H9 (cell line): ENCODE measurements at regions not wholly inside any gene's neighbourhood (a gene's known extent, or its start where the extent isn't known, plus 50 kb on each side); places are given as distances from the start of the nearest gene placed in this dataset.

Experiments
- DNase-seq: peaks from one replicate; pipeline ENCODE4 v3.0.0-alpha.2; 2017
- H2AFZ ChIP-seq: one replicate; pipeline ENCODE4 v1.6.1; 2013; ENCODE audit warnings: mild to moderate bottlenecking, low read length, control low read depth, moderate library complexity
- H2AK5ac ChIP-seq: 2 replicates; pipeline ENCODE4 v1.6.1; 2013; ENCODE audit warnings: low read length, control low read depth, mixed read lengths; ENCODE audit not compliant: insufficient read length
- H2BK120ac ChIP-seq: one replicate; pipeline ENCODE4 v1.6.1; 2013; ENCODE audit warnings: low read depth, mild to moderate bottlenecking, low read length, control low read depth, inconsistent platforms; ENCODE audit not compliant: poor library complexity, severe bottlenecking
- H2BK12ac ChIP-seq: 2 replicates; pipeline ENCODE4 v1.6.1; 2013; ENCODE audit warnings: low read length, control low read depth, mixed read lengths, low read depth; ENCODE audit not compliant: insufficient read length
- H2BK15ac ChIP-seq: 2 replicates; pipeline ENCODE4 v1.6.1; 2013; ENCODE audit warnings: low read depth, low read length, control low read depth
- H2BK20ac ChIP-seq: one replicate; pipeline ENCODE4 v1.6.1; 2013; ENCODE audit warnings: low read depth, mild to moderate bottlenecking, low read length, control low read depth, inconsistent platforms; ENCODE audit not compliant: poor library complexity, severe bottlenecking
- H2BK5ac ChIP-seq: 2 replicates; pipeline ENCODE4 v1.6.1; 2013; ENCODE audit warnings: low read length, control low read depth, mixed read lengths; ENCODE audit not compliant: insufficient read length
- H3K14ac ChIP-seq: 2 replicates; pipeline ENCODE4 v1.6.1; 2013; ENCODE audit warnings: low read length, control low read depth; ENCODE audit not compliant: insufficient read depth
- H3K18ac ChIP-seq: 2 replicates; pipeline ENCODE4 v1.6.1; 2013; ENCODE audit warnings: low read depth, mild to moderate bottlenecking, mixed read lengths, low read length, control low read depth; ENCODE audit not compliant: insufficient read length
- H3K23ac ChIP-seq: 2 replicates; pipeline ENCODE4 v1.6.1; 2013; ENCODE audit warnings: low read length, control low read depth, mixed read lengths, low read depth; ENCODE audit not compliant: insufficient read length
- H3K23me2 ChIP-seq: 2 replicates; pipeline ENCODE4 v1.6.1; 2013; ENCODE audit warnings: low read depth, mild to moderate bottlenecking, mixed read lengths, low read length, control low read depth; ENCODE audit not compliant: insufficient read length, poor library complexity, severe bottlenecking
- H3K27ac ChIP-seq: 2 replicates; pipeline ENCODE4 v1.5.1; 2013; ENCODE audit warnings: low read length, control low read depth, mixed read lengths, low read depth; ENCODE audit not compliant: insufficient read length
- H3K27me3 ChIP-seq: 2 replicates; pipeline ENCODE4 v1.6.1; 2013; ENCODE audit warnings: low read length, control low read depth, inconsistent platforms; ENCODE audit not compliant: insufficient read depth
- H3K4ac ChIP-seq: 2 replicates; pipeline ENCODE4 v1.6.1; 2013; ENCODE audit warnings: low read depth, mild to moderate bottlenecking, control low read depth, inconsistent platforms, low read length, moderate library complexity
- H3K4me1 ChIP-seq: 2 replicates; pipeline ENCODE4 v1.6.1; 2013; ENCODE audit warnings: low read length, control low read depth, inconsistent platforms; ENCODE audit not compliant: insufficient read depth
- H3K4me2 ChIP-seq: 2 replicates; pipeline ENCODE4 v1.6.1; 2013; ENCODE audit warnings: low read length, control low read depth, mixed read lengths; ENCODE audit not compliant: insufficient read length, insufficient read depth
- H3K56ac ChIP-seq: 2 replicates; pipeline ENCODE4 v1.6.1; 2013; ENCODE audit warnings: low read depth, mild to moderate bottlenecking, mixed read lengths, low read length, control low read depth; ENCODE audit not compliant: insufficient read length
- H3K79me1 ChIP-seq: 2 replicates; pipeline ENCODE4 v1.6.1; 2013; ENCODE audit warnings: low read depth, mild to moderate bottlenecking, moderate library complexity, low read length, control low read depth, inconsistent platforms; ENCODE audit not compliant: insufficient read depth, poor library complexity, severe bottlenecking
- H3K79me2 ChIP-seq: 2 replicates; pipeline ENCODE4 v1.6.1; 2013; ENCODE audit warnings: low read length, control low read depth, inconsistent platforms; ENCODE audit not compliant: insufficient read depth
- H3K9ac ChIP-seq: 2 replicates; pipeline ENCODE4 v1.6.1; 2013; ENCODE audit warnings: low read length, control low read depth, mixed read lengths; ENCODE audit not compliant: insufficient read length; ENCODE audit errors: extremely low read depth
- H3K9me3 ChIP-seq: one replicate; pipeline ENCODE4 v1.6.1; 2013; ENCODE audit warnings: low read depth, low read length, inconsistent platforms; ENCODE audit not compliant: control insufficient read depth
- H3T11ph ChIP-seq: one replicate; pipeline ENCODE4 v1.6.1; 2013; ENCODE audit warnings: mild to moderate bottlenecking, low read length, control low read depth, inconsistent platforms
- H4K20me1 ChIP-seq: one replicate; pipeline ENCODE4 v1.6.1; 2013; ENCODE audit not compliant: control insufficient read depth, insufficient read length, insufficient read depth
- H4K5ac ChIP-seq: 2 replicates; pipeline ENCODE4 v1.6.1; 2013; ENCODE audit warnings: low read depth, mild to moderate bottlenecking, mixed read lengths, low read length, control low read depth; ENCODE audit not compliant: insufficient read length
- H4K8ac ChIP-seq: replicated peaks from 2 replicates; pipeline ENCODE4 v1.6.1; 2013; ENCODE audit warnings: low read length, control low read depth, mixed read lengths, low read depth; ENCODE audit not compliant: insufficient read length
- H4K91ac ChIP-seq: 2 replicates; pipeline ENCODE4 v1.6.1; 2013; ENCODE audit warnings: low read depth, mild to moderate bottlenecking, moderate library complexity, mixed read lengths, low read length, control low read depth; ENCODE audit not compliant: insufficient read length
- H3K27ac Mint-ChIP-seq, 3 experiments: 2 replicates in 2 of 3; 3 replicates in 1 of 3; pipeline ENCODE4 v1.8.0; 2020 to 2021; ENCODE audit warnings: mixed read lengths in 3 of 3, mild to moderate bottlenecking in 1 of 3, moderate library complexity in 1 of 3
- H3K27me3 Mint-ChIP-seq: 2 replicates; pipeline ENCODE4 v1.8.0; 2021; ENCODE audit warnings: low read depth, mild to moderate bottlenecking, moderate library complexity, mixed read lengths
- H3K36me3 Mint-ChIP-seq, 3 experiments: 2 replicates in 2 of 3; 3 replicates in 1 of 3; pipeline ENCODE4 v1.8.0; 2020 to 2021; ENCODE audit warnings: low read depth in 3 of 3, mixed read lengths in 3 of 3; ENCODE audit not compliant: insufficient read depth in 1 of 3
- H3K4me1 Mint-ChIP-seq, 2 experiments: 2 replicates each; pipeline ENCODE4 v1.8.0; 2020; ENCODE audit warnings: mixed read lengths in 2 of 2
- H3K4me3 Mint-ChIP-seq, 2 experiments: 2 replicates in 1 of 2; 3 replicates in 1 of 2; pipeline ENCODE4 v1.8.0; 2020 to 2021; ENCODE audit warnings: mild to moderate bottlenecking in 2 of 2, mixed read lengths in 2 of 2, moderate library complexity in 1 of 2
- H3K9me3 Mint-ChIP-seq, 2 experiments: 2 replicates in 1 of 2; 3 replicates in 1 of 2; pipeline ENCODE4 v1.8.0; 2020; ENCODE audit warnings: mild to moderate bottlenecking in 2 of 2, mixed read lengths in 2 of 2, moderate library complexity in 1 of 2
- CTCF ChIP-seq: fragments of 200-600 bp; sonication (generic); conservative IDR thresholded peaks from 3 replicates; pipeline ENCODE4 v1.8.0; 2021; ENCODE audit warnings: antibody characterized with exemption, mild to moderate bottlenecking
- WGBS: extraction: QIAGEN DNeasy Blood & Tissue Kit; methylation state at CpG from one replicate; pipeline ENCODE4 v1.1.7; 2013; ENCODE audit warnings: missing lambda C conversion rate, low lambda C conversion rate, mixed read lengths; ENCODE audit not compliant: insufficient read length; ENCODE audit errors: extremely low coverage; 5-methylcytosine and 5-hydroxymethylcytosine counted together

DNA sequence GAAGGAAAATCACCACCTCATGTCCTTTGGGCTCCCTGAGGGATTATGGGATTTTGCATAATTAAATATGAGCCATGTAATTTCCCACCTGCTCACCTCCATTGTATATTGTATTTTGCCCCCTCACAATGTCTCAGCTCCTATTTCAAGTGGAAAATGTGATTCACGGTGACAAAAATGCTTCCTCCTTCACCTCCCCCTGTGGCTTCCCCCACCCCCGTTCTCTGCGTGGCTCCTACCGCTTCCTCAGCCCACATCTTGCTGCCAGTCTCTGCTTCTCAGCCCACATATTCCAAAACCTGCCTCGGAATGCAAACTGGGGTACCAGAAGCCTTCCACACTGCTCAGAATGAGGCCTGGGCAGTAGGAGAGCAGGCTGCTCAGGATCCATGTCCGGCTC is 394.5 kb upstream of the C16orf82 start:
- no peak overlapping the region for H4K8ac ChIP-seq
- no peaks in the 10 kb centered on the region for H4K20me1 ChIP-seq
- H3K27ac ChIP-seq: no peak overlapping the region
- no peak overlapping the region for H2BK120ac ChIP-seq
- H3K23me2 ChIP-seq: no peaks in the 10 kb centered on the region
- no peak overlapping the region for H3T11ph ChIP-seq
- no peak overlapping the region for H2BK5ac ChIP-seq
- no peak overlapping the region for H3K4me2 ChIP-seq
- H3K56ac ChIP-seq: no peak overlapping the region
- H3K27me3 ChIP-seq: no peaks in the 10 kb centered on the region
- no peaks in the 10 kb centered on the region; the same call in 1 of the 2 replicates for H3K4me1 ChIP-seq
- no peak overlapping the region for H3K18ac ChIP-seq
- no peak overlapping the region for H3K23ac ChIP-seq
- no peaks in the 10 kb centered on the region for H3K79me1 ChIP-seq
- no peak for DNase-seq
- H4K91ac ChIP-seq: no peak overlapping the region
- no peak overlapping the region for H3K14ac ChIP-seq
- no peak overlapping the region for H3K9ac ChIP-seq
- Mint-ChIP-seq H3K27ac (no peak overlapping the region), H3K9me3 (peaks cover 0 to 3% of the 10 kb centered on the region in 2 experiments; a peak in 2 of 5 replicates), H3K4me1 (peaks cover 8 to 10% of the 10 kb centered on the region in 2 experiments), H3K4me3 (no peak overlapping the region), H3K36me3 (no peaks in the 10 kb centered on the region), H3K27me3 (peaks cover 5% of the 10 kb centered on the region)
- TF ChIP-seq CTCF: no peak
- no peak overlapping the region for H3K4ac ChIP-seq
- no peak overlapping the region for H2BK15ac ChIP-seq
- no peak overlapping the region for H2BK12ac ChIP-seq
- WGBS: no CpG with 5 or more reads among the region's 6 CpGs
- H2AK5ac ChIP-seq: no peak overlapping the region
- H2AFZ ChIP-seq: no peak overlapping the region
- H3K9me3 ChIP-seq: no peaks in the 10 kb centered on the region
- H3K79me2 ChIP-seq: no peaks in the 10 kb centered on the region
- no peak overlapping the region for H2BK20ac ChIP-seq
- no peak overlapping the region for H4K5ac ChIP-seq
